ENCODE measurements at regions not wholly inside any gene's neighbourhood (a gene's known extent, or its start where the extent isn't known, plus 50 kb on each side); places are given as distances from the start of the nearest gene placed in this dataset.

- DNase-seq (ENCODE audit: low read depth) = no peak
These were observed 836.1 kb upstream of the TMPRSS15 start for GRCh38 chr21:19239696-19240095.

GRCh38 chr21:19244502-19245187 lies 841.1 kb upstream of the TMPRSS15 start:
- TF ChIP-seq, protein P1, sequence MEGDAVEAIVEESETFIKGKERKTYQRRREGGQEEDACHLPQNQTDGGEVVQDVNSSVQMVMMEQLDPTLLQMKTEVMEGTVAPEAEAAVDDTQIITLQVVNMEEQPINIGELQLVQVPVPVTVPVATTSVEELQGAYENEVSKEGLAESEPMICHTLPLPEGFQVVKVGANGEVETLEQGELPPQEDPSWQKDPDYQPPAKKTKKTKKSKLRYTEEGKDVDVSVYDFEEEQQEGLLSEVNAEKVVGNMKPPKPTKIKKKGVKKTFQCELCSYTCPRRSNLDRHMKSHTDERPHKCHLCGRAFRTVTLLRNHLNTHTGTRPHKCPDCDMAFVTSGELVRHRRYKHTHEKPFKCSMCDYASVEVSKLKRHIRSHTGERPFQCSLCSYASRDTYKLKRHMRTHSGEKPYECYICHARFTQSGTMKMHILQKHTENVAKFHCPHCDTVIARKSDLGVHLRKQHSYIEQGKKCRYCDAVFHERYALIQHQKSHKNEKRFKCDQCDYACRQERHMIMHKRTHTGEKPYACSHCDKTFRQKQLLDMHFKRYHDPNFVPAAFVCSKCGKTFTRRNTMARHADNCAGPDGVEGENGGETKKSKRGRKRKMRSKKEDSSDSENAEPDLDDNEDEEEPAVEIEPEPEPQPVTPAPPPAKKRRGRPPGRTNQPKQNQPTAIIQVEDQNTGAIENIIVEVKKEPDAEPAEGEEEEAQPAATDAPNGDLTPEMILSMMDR (conservative IDR thresholded peaks at IDR 0.05; ENCODE audit: low read depth, low read length) = no peak
- DNase-seq (ENCODE audit: low read depth) = no peak
- H3K4me3 ChIP-seq (ENCODE audit: low read depth, low read length) = no peak overlapping the region

More at GRCh38 chr21:19239696-19240095, 836.1 kb upstream of the TMPRSS15 start:
- TF ChIP-seq, protein P1 (conservative IDR thresholded peaks at IDR 0.05; ENCODE audit: low read depth, low read length) = no peak
- no peak overlapping the region for H3K4me3 ChIP-seq (ENCODE audit: low read depth, low read length)

DNA sequence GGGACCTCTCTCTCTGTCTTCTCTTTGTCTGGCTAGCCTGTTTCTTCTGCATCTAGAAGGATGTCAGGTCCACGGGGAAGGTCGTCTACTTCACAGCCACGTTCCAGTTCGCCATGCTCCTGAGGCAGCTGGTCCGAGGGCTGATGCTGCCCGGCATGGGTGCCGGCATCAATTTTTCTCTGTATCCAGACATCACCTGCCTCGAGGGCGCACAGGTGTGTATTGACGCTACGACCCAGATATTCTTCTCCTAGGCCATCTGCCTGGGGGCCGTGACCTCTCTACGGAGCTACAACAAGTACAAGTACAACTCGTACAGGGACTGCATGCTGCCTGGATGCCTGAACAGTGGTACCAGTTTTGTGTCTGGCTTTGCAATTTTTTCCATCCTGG lies 841.6 kb upstream of the TMPRSS15 start:
- TF ChIP-seq, protein P1 (conservative IDR thresholded peaks at IDR 0.05; ENCODE audit: low read depth, low read length) = no peak
- no peak overlapping the region for H3K4me3 ChIP-seq (ENCODE audit: low read depth, low read length)
- DNase-seq (ENCODE audit: low read depth) = no peak

- TF ChIP-seq, protein P1 (conservative IDR thresholded peaks at IDR 0.05; ENCODE audit: low read depth, low read length) = no peak
- no peak overlapping the region for H3K4me3 ChIP-seq (ENCODE audit: low read depth, low read length)
- DNase-seq (ENCODE audit: low read depth) = no peak
These were observed 842.4 kb upstream of the TMPRSS15 start for GRCh38 chr21:19246018-19246417.

- no peak overlapping the region for H3K4me3 ChIP-seq (ENCODE audit: low read depth, low read length)
- TF ChIP-seq, protein P1 (conservative IDR thresholded peaks at IDR 0.05; ENCODE audit: low read depth, low read length) = no peak
- no peak for DNase-seq (ENCODE audit: low read depth)
These were observed 853.5 kb upstream of the TMPRSS15 start for GRCh38 chr21:19256934-19257660.

- TF ChIP-seq, protein P1 (conservative IDR thresholded peaks at IDR 0.05; ENCODE audit: low read depth, low read length) = no peak
- no peak for DNase-seq (ENCODE audit: low read depth)
- no peak overlapping the region for H3K4me3 ChIP-seq (ENCODE audit: low read depth, low read length)
These were observed 858.3 kb upstream of the TMPRSS15 start for GRCh38 chr21:19261731-19262376.

Measured in epithelial cell of proximal tubule (primary cell).